Tibial artery (tissue), 4 donors: ENCODE measurements at regions not wholly inside any gene's neighbourhood (a gene's known extent, or its start where the extent isn't known, plus 50 kb on each side); places are given as distances from the start of the nearest gene placed in this dataset.
"Not testable (repeated sequence)": the region's sequence is repeated elsewhere in the genome, so short reads cannot be mapped to it uniquely, and the experiment has no call there.

Experiments used
- DNase-seq, 2 donors: peaks; one replicate each; pipeline ENCODE4 v3.0.0-alpha.2; 2019
- H3K27ac ChIP-seq, 2 donors: fragments of 200-600 bp; sonication (generic) in 1 of 2; 1 replicate in 1 of 2; 2 replicates in 1 of 2; pipeline ENCODE4 v1.5.1; 2018 to 2019; ENCODE audit warnings: mild to moderate bottlenecking in 1 of 2
- H3K27me3 ChIP-seq, 2 donors: fragments of 200-600 bp; sonication (generic) in 1 of 2; one replicate each; pipeline versions ENCODE4 v1.5.1 to v1.6.0; 2016 to 2019
- H3K36me3 ChIP-seq, 3 donors: fragments of 200-600 bp; sonication (generic) in 2 of 3; one replicate each; pipeline ENCODE4 v1.5.1; 2016 to 2019; ENCODE audit warnings: mild to moderate bottlenecking in 2 of 3
- H3K4me1 ChIP-seq, 4 donors: fragments of 200-600 bp; sonication (generic) in 2 of 4; 1 replicate in 3 of 4; 2 replicates in 1 of 4; pipeline ENCODE4 v1.5.1; 2016 to 2019
- H3K4me3 ChIP-seq, 2 donors: fragments of 200-600 bp; sonication (generic) in 1 of 2; 1 replicate in 1 of 2; 2 replicates in 1 of 2; pipeline ENCODE4 v1.5.1; 2018 to 2019; ENCODE audit warnings: mild to moderate bottlenecking in 2 of 2
- H3K9me3 ChIP-seq, 3 donors: fragments of 200-600 bp; sonication (generic) in 1 of 3; one replicate each; pipeline ENCODE4 v1.5.1; 2016 to 2019
- intact Hi-C: fragments of 100-400 bp; cut with DNase I; formaldehyde crosslinking; loops from one replicate; pipeline ENCODE4 v1.15.0; 2023; ENCODE audit warnings: low total_unique reads
- TF ChIP-seq, protein P1 (sequence below), 2 experiments: fragments of 200-600 bp in 1 of 2; fragments of 450-650 bp in 1 of 2; IDR thresholded peaks; one replicate each; pipeline ENCODE4 v1.5.1; 2017 to 2019; ENCODE audit warnings: antibody characterized with exemption in 2 of 2, mild to moderate bottlenecking in 1 of 2, moderate library complexity in 1 of 2

GRCh38 chr2:142572346-142573132 is 304.9 kb upstream of the KYNU start:
- no peaks in the 10 kb centered on the region for H3K9me3 ChIP-seq
- no peak overlapping the region for H3K27ac ChIP-seq
- no peaks in the 10 kb centered on the region for H3K36me3 ChIP-seq
- DNase-seq = no peak
- intact Hi-C loops = no loop called here
- H3K4me3 ChIP-seq = no peak overlapping the region
- H3K27me3 ChIP-seq = no peaks in the 10 kb centered on the region
- TF ChIP-seq, protein P1, sequence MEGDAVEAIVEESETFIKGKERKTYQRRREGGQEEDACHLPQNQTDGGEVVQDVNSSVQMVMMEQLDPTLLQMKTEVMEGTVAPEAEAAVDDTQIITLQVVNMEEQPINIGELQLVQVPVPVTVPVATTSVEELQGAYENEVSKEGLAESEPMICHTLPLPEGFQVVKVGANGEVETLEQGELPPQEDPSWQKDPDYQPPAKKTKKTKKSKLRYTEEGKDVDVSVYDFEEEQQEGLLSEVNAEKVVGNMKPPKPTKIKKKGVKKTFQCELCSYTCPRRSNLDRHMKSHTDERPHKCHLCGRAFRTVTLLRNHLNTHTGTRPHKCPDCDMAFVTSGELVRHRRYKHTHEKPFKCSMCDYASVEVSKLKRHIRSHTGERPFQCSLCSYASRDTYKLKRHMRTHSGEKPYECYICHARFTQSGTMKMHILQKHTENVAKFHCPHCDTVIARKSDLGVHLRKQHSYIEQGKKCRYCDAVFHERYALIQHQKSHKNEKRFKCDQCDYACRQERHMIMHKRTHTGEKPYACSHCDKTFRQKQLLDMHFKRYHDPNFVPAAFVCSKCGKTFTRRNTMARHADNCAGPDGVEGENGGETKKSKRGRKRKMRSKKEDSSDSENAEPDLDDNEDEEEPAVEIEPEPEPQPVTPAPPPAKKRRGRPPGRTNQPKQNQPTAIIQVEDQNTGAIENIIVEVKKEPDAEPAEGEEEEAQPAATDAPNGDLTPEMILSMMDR (IDR thresholded peaks at IDR 0.05) = no peak
- H3K4me1 ChIP-seq = no peaks in the 10 kb centered on the region

- Histone ChIP-seq H3K4me1 (no peaks in the 10 kb centered on the region), H3K27me3 (no peaks in the 10 kb centered on the region), H3K9me3 (no peaks in the 10 kb centered on the region), H3K4me3 (no peak overlapping the region), H3K36me3 (no peaks in the 10 kb centered on the region), H3K27ac (no peak overlapping the region)
- intact Hi-C loops = no loop called here
- TF ChIP-seq, protein P1 (IDR thresholded peaks at IDR 0.05) = no peak
- no peak for DNase-seq
Observed at GRCh38 chr2:142571934-142572333, 305.5 kb upstream of the KYNU start.

- Histone ChIP-seq H3K9me3 (peaks cover 0 to 6% (median 0%) of the 10 kb centered on the region in 3 donors), H3K27me3 (no peaks in the 10 kb centered on the region), H3K4me1 (no peaks in the 10 kb centered on the region), H3K36me3 (no peaks in the 10 kb centered on the region), H3K27ac (no peak overlapping the region), H3K4me3 (no peak overlapping the region)
- no peak for DNase-seq
- intact Hi-C loops = no loop called here
- TF ChIP-seq, protein P1 (IDR thresholded peaks at IDR 0.05) = no peak
Observed at GRCh38 chr2:142562900-142563299, 314.6 kb upstream of the KYNU start.

GRCh38 chr2:142561656-142562055 is 315.8 kb upstream of the KYNU start:
- Histone ChIP-seq H3K36me3 (no peaks in the 10 kb centered on the region), H3K9me3 (peaks cover 0 to 6% (median 0%) of the 10 kb centered on the region in 3 donors), H3K4me1 (no peaks in the 10 kb centered on the region), H3K4me3 (no peak overlapping the region), H3K27me3 (no peaks in the 10 kb centered on the region), H3K27ac (no peak overlapping the region)
- TF ChIP-seq, protein P1 (IDR thresholded peaks at IDR 0.05) = no peak
- no peak for DNase-seq
- intact Hi-C loops = no loop called here

DNA sequence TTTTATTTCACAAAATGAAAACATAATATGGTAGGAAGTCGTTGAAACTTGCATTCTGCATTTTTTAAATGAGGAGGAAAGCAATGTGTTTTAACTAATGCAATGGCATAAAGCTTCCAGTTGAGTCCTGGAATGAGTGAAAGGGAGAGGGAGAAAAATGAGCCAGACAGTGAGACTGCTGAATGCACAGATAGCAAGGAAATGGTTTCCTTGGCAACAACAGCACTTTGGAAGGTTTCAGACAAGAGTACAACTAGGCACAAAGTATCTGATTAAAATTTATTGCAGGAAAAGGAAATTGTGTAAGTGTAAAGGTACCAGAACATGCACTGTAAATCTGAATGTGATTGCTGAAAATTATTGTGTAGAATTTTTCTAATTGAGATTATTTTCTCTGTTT is 320.1 kb upstream of the KYNU start:
- H3K4me1 ChIP-seq = no peaks in the 10 kb centered on the region
- no peaks in the 10 kb centered on the region for H3K27me3 ChIP-seq
- H3K4me3 ChIP-seq = no peak overlapping the region
- H3K9me3 ChIP-seq = peaks cover 0 to 5% (median 0%) of the 10 kb centered on the region in 3 donors
- H3K36me3 ChIP-seq = no peaks in the 10 kb centered on the region
- TF ChIP-seq, protein P1 (IDR thresholded peaks at IDR 0.05) = no peak
- no peak for DNase-seq
- H3K27ac ChIP-seq = no peak overlapping the region
- intact Hi-C loops = no loop called here

DNA sequence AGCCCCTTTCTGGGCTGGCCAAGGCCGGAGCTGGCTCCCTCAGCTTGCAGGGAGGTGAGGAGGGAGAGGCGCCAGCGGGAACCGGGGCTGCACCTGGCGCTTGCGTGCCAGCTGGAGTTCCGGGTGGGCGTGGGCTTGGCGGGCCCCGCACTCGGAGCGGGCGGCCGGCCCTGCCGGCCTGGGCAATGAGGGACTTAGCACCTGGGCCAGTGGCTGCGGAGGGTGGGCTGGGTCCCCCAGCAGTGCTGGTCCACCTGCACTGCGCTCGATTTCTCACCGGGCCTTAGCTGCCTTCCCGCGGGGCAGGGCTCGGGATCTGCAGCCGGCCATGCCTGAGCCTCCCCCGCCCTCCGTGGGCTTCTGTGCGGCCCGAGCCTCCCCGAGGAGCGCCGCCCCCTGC is 331.5 kb upstream of the KYNU start:
- DNase-seq, H3K27ac ChIP-seq, intact Hi-C loops, H3K9me3 ChIP-seq, H3K4me3 ChIP-seq, H3K4me1 ChIP-seq, H3K27me3 ChIP-seq, H3K36me3 ChIP-seq: not testable (repeated sequence)
